WTC11 (cell line): ENCODE measurements at regions not wholly inside any gene's neighbourhood (a gene's known extent, or its start where the extent isn't known, plus 50 kb on each side); places are given as distances from the start of the nearest gene placed in this dataset.

Experiments
- ATAC-seq: fragments of 200-7000 bp; cut with Tn5 transposase; 2 replicates; pipeline ENCODE4 v1.10.0; 2021; ENCODE audit warnings: mild to moderate bottlenecking, moderate library complexity
- CTCF ChIA-PET: fragments of 300-600 bp; sonication (Branson Sonifier 250); formaldehyde crosslinking; loops from one replicate; lab custom pipeline; 2021; ENCODE audit warnings: antibody characterized with exemption; lab: Charles Lee
- POLR2A ChIA-PET: fragments of 350-600 bp; sonication (Branson Sonifier 250); formaldehyde crosslinking; loops from one replicate; lab custom pipeline; 2021; ENCODE audit warnings: antibody characterized with exemption; lab: Charles Lee
- DNase-seq: peaks from one replicate; pipeline ENCODE4 v3.0.0; 2021; ENCODE audit warnings: low spot score
- H3K27ac Mint-ChIP-seq: 2 replicates; pipeline ENCODE4 v1.8.0; 2021; ENCODE audit warnings: mixed read lengths
- H3K27me3 Mint-ChIP-seq: 2 replicates; pipeline ENCODE4 v1.8.0; 2021; ENCODE audit warnings: low read depth, mild to moderate bottlenecking, moderate library complexity, mixed read lengths
- H3K36me3 Mint-ChIP-seq: 2 replicates; pipeline ENCODE4 v1.8.0; 2021; ENCODE audit warnings: mixed read lengths
- H3K4me1 Mint-ChIP-seq: 2 replicates; pipeline ENCODE4 v1.8.0; 2022; ENCODE audit warnings: mixed read lengths
- H3K4me3 Mint-ChIP-seq: 2 replicates; pipeline ENCODE4 v1.8.0; 2021; ENCODE audit warnings: mild to moderate bottlenecking, moderate library complexity, mixed read lengths
- H3K9me3 Mint-ChIP-seq: 2 replicates; pipeline ENCODE4 v1.8.0; 2021; ENCODE audit warnings: mixed read lengths
- FOXP1 ChIP-seq: sonication (generic); formaldehyde crosslinking; IDR thresholded peaks from 2 replicates; pipeline ENCODE4 v1.8.0; 2022; ENCODE audit warnings: missing genetic modification reagents, mild to moderate bottlenecking, moderate library complexity, borderline replicate concordance
- JAZF1 ChIP-seq: fragments of 250-450 bp; sonication (Bioruptor Pico); IDR thresholded peaks from 2 replicates; pipeline ENCODE4 v1.9.0; 2021; ENCODE audit warnings: moderate library complexity, mild to moderate bottlenecking, inconsistent platforms
- JUN ChIP-seq: sonication (generic); formaldehyde crosslinking; IDR thresholded peaks from 2 replicates; pipeline ENCODE4 v1.8.0; 2023; ENCODE audit warnings: mild to moderate bottlenecking, missing genetic modification reagents
- MXD4 ChIP-seq: fragments of 250-450 bp; sonication (Bioruptor Pico); IDR thresholded peaks from 2 replicates; pipeline ENCODE4 v1.8.0; 2021; ENCODE audit warnings: mild to moderate bottlenecking, moderate library complexity, borderline replicate concordance
- NFATC4 ChIP-seq: fragments of 250-450 bp; sonication (Bioruptor Pico); IDR thresholded peaks from 2 replicates; pipeline ENCODE4 v1.9.0; 2021; ENCODE audit warnings: mild to moderate bottlenecking
- NR2C2 ChIP-seq: sonication (generic); formaldehyde crosslinking; IDR thresholded peaks from 2 replicates; pipeline ENCODE4 v1.8.0; 2022; ENCODE audit warnings: mild to moderate bottlenecking, missing genetic modification reagents
- NR3C1 ChIP-seq: sonication (generic); formaldehyde crosslinking; conservative IDR thresholded peaks from 2 replicates; pipeline ENCODE4 v1.8.1; 2023; ENCODE audit warnings: low read depth, mild to moderate bottlenecking, missing genetic modification reagents
- OVOL2 ChIP-seq: fragments of 250-450 bp; sonication (Bioruptor Pico); IDR thresholded peaks from 2 replicates; pipeline ENCODE4 v1.9.0; 2021; ENCODE audit warnings: mild to moderate bottlenecking, borderline replicate concordance
- RELA ChIP-seq: sonication (generic); formaldehyde crosslinking; IDR thresholded peaks from 2 replicates; pipeline ENCODE4 v1.8.1; 2022; ENCODE audit warnings: missing genetic modification reagents, mild to moderate bottlenecking, borderline replicate concordance
- SMAD4 ChIP-seq: sonication (generic); formaldehyde crosslinking; IDR thresholded peaks from 2 replicates; pipeline ENCODE4 v1.8.0; 2022; ENCODE audit warnings: mild to moderate bottlenecking, missing genetic modification reagents
- SOX15 ChIP-seq: fragments of 250-450 bp; sonication (Bioruptor Pico); IDR thresholded peaks from 2 replicates; pipeline ENCODE4 v1.9.0; 2021; ENCODE audit warnings: mild to moderate bottlenecking
- TEAD1 ChIP-seq: sonication (generic); formaldehyde crosslinking; IDR thresholded peaks from 2 replicates; pipeline ENCODE4 v1.8.0; 2022; ENCODE audit warnings: mild to moderate bottlenecking, missing genetic modification reagents
- USF2 ChIP-seq: sonication (generic); formaldehyde crosslinking; IDR thresholded peaks from 2 replicates; pipeline ENCODE4 v1.8.1; 2023; ENCODE audit warnings: mild to moderate bottlenecking, missing genetic modification reagents, moderate library complexity
- ZNF263 ChIP-seq: sonication (generic); formaldehyde crosslinking; IDR thresholded peaks from 2 replicates; pipeline ENCODE4 v1.8.1; 2022; ENCODE audit warnings: low read depth, mild to moderate bottlenecking, moderate library complexity, missing genetic modification reagents
- ZNF416 ChIP-seq: fragments of 250-450 bp; sonication (Bioruptor Pico); IDR thresholded peaks from 2 replicates; pipeline ENCODE4 v1.9.0; 2021; ENCODE audit warnings: mild to moderate bottlenecking, inconsistent platforms
- ZNF532 ChIP-seq: fragments of 250-450 bp; sonication (Bioruptor Pico); IDR thresholded peaks from 2 replicates; pipeline ENCODE4 v1.9.0; 2021; ENCODE audit warnings: mild to moderate bottlenecking, borderline replicate concordance
- TF ChIP-seq, protein P1 (sequence below): sonication (generic); formaldehyde crosslinking; IDR thresholded peaks from 2 replicates; pipeline ENCODE4 v1.8.0; 2022; ENCODE audit warnings: mild to moderate bottlenecking, missing genetic modification reagents
- TF ChIP-seq, protein P2 (sequence below): sonication (generic); formaldehyde crosslinking; IDR thresholded peaks from 2 replicates; pipeline ENCODE4 v1.8.0; 2022; ENCODE audit warnings: mild to moderate bottlenecking, missing genetic modification reagents
- TF ChIP-seq, protein P3 (sequence below): sonication (generic); formaldehyde crosslinking; IDR thresholded peaks from 2 replicates; pipeline ENCODE4 v1.8.1; 2023; ENCODE audit warnings: mild to moderate bottlenecking, missing genetic modification reagents

DNA sequence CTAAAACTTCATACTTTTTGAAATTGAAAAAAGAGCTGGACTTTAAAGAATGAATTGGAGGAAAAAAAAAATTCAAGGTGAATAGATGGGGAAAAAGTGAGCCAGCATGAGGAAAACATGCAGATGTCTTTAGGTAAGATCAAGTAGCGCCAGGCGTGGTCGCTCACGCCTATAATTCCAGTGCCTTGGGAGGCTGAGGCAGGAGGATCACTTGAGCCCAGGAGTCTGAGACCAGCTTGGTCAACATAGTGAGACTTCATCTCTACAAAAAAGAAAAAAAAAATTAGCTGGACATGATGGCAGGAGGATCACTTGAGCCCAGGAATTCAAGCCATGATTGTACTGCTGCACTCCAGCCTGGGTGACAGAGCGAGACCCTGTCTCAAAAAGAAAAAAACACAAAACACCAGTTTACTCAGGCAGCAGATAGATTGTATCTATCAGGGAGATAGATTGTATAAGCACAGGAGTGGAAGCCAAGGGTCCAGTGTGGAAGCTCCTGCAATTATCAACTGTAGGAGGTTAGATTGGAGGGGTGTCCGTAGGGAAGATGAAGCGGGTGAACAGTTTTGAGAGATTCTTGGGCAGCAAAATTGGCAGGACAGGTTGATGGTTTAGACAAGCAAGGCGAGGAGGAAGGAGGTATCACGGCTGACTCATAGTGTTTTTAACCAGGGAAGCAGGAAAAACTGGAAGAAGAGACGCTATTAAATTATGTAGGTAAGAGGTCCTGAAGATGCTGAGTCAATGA is 97.6 kb upstream of the ZNF217 start:
- no peak for TF ChIP-seq JUN
- TF ChIP-seq, protein P1, sequence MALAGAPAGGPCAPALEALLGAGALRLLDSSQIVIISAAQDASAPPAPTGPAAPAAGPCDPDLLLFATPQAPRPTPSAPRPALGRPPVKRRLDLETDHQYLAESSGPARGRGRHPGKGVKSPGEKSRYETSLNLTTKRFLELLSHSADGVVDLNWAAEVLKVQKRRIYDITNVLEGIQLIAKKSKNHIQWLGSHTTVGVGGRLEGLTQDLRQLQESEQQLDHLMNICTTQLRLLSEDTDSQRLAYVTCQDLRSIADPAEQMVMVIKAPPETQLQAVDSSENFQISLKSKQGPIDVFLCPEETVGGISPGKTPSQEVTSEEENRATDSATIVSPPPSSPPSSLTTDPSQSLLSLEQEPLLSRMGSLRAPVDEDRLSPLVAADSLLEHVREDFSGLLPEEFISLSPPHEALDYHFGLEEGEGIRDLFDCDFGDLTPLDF (CRISPR knock-in tag) = no peak
- TF ChIP-seq NFATC4 (CRISPR knock-in tag) = no peak
- TF ChIP-seq SMAD4 (CRISPR knock-in tag) = no peak
- TF ChIP-seq FOXP1 (CRISPR knock-in tag) = no peak
- no peak for TF ChIP-seq OVOL2
- no peak for TF ChIP-seq SOX15
- no peak for TF ChIP-seq MXD4 (CRISPR knock-in tag)
- no peak for TF ChIP-seq ZNF263 (CRISPR knock-in tag)
- TF ChIP-seq, protein P2, sequence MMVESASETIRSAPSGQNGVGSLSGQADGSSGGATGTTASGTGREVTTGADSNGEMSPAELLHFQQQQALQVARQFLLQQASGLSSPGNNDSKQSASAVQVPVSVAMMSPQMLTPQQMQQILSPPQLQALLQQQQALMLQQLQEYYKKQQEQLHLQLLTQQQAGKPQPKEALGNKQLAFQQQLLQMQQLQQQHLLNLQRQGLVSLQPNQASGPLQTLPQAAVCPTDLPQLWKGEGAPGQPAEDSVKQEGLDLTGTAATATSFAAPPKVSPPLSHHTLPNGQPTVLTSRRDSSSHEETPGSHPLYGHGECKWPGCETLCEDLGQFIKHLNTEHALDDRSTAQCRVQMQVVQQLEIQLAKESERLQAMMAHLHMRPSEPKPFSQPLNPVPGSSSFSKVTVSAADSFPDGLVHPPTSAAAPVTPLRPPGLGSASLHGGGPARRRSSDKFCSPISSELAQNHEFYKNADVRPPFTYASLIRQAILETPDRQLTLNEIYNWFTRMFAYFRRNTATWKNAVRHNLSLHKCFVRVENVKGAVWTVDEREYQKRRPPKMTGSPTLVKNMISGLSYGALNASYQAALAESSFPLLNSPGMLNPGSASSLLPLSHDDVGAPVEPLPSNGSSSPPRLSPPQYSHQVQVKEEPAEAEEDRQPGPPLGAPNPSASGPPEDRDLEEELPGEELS (CRISPR knock-in tag) = no peak
- TF ChIP-seq, protein P3, sequence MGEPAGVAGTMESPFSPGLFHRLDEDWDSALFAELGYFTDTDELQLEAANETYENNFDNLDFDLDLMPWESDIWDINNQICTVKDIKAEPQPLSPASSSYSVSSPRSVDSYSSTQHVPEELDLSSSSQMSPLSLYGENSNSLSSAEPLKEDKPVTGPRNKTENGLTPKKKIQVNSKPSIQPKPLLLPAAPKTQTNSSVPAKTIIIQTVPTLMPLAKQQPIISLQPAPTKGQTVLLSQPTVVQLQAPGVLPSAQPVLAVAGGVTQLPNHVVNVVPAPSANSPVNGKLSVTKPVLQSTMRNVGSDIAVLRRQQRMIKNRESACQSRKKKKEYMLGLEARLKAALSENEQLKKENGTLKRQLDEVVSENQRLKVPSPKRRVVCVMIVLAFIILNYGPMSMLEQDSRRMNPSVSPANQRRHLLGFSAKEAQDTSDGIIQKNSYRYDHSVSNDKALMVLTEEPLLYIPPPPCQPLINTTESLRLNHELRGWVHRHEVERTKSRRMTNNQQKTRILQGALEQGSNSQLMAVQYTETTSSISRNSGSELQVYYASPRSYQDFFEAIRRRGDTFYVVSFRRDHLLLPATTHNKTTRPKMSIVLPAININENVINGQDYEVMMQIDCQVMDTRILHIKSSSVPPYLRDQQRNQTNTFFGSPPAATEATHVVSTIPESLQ (CRISPR knock-in tag) = no peak
- no peak for TF ChIP-seq NR2C2 (CRISPR knock-in tag)
- TF ChIP-seq NR3C1 (CRISPR knock-in tag) = no peak
- no peak for TF ChIP-seq ZNF532 (CRISPR knock-in tag)
- TF ChIP-seq TEAD1 (CRISPR knock-in tag) = no peak
- no peak for TF ChIP-seq RELA (CRISPR knock-in tag)
- no peak for TF ChIP-seq ZNF416 (CRISPR knock-in tag)
- TF ChIP-seq JAZF1 (CRISPR knock-in tag) = no peak
- no peak for TF ChIP-seq USF2
- TF ChIP-seq, all 79 proteins: peak for 0
- DNase-seq (no peak), ATAC-seq (no peak)
- H3K27me3 Mint-ChIP-seq = no peaks in the 10 kb centered on the region
- no peak overlapping the region for H3K4me3 Mint-ChIP-seq
- H3K27ac Mint-ChIP-seq = no peak overlapping the region; the same call in 1 of the 2 replicates
- peaks cover 4% of the 10 kb centered on the region; the same call in 1 of the 2 replicates for H3K4me1 Mint-ChIP-seq
- H3K36me3 Mint-ChIP-seq = no peaks in the 10 kb centered on the region
- ChIA-PET CTCF (no interaction called here), POLR2A (no interaction called here)
- no peaks in the 10 kb centered on the region for H3K9me3 Mint-ChIP-seq
